Ecto neural progenitor cell (in vitro differentiated cells): ENCODE measurements at regions not wholly inside any gene's neighbourhood (a gene's known extent, or its start where the extent isn't known, plus 50 kb on each side); places are given as distances from the start of the nearest gene placed in this dataset.
"Not testable (repeated sequence)": the region's sequence is repeated elsewhere in the genome, so short reads cannot be mapped to it uniquely, and the experiment has no call there.

ENCODE experiments used
- DNase-seq: peaks from one replicate; pipeline ENCODE4 v3.0.0-alpha.2; 2018; ENCODE audit warnings: low spot score

DNA sequence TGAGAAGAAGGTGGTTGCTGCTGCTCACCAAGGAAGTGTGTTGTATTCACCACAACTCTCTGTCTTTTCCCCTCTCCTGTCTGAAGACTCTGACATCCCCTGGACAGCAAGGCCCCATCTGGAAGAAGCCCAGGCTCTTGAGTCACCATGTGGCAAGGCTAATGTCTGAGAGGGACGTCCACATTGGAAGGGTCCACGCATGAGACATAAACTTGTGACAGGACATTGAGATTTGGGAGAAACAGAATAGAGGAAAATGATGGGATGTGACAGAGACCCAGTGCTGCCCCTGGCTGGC is 176.5 kb downstream of the IRF8 start:
- no peak for DNase-seq

DNA sequence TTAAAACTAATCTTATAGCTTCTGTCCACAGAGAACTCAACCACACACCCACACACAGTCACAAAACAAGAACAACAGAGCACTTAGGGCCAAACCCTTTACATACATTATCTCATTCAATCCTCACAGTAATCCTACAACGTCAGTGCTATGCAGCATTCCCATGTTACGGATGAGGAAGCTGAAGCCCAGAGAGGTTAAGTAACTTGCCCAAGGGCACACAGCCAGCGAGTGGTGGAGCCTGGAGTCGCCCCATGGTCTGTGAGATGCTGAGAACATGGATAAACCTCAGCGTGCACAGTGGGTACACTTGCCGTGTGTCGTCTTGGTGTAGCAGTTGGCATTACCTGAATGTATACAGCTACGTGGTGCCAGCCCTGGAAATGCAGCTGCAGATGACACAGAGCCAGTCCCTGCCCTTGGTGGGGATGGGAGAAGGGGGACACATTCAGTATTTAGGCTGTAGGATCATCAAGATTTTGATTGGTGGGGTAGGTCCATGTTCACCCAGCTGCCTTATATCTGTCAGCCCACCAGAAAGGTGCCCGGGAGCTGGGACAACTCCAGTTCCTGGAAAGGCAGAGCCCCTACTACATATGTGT is 177.0 kb downstream of the IRF8 start:
- no peak for DNase-seq

DNA sequence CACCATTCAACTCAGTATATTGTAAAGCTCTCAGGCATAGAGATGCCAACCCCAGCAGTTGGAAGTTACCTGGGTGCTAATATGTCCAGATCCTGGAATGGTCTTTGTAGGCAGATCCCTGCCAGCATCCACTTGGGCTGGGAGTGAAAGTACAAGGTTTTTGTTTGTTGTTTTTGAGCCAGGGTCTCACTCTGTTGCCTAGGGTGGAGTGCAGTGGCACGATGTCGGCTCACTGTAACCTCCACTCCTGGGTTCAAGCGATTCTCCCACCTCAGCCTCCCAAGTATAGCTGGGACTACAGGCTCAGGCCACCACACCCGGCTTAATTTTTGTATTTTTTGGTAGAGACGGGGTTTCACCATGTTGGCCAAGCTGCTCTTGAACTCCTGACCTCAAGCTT is 177.6 kb downstream of the IRF8 start:
- DNase-seq: no peak

DNA sequence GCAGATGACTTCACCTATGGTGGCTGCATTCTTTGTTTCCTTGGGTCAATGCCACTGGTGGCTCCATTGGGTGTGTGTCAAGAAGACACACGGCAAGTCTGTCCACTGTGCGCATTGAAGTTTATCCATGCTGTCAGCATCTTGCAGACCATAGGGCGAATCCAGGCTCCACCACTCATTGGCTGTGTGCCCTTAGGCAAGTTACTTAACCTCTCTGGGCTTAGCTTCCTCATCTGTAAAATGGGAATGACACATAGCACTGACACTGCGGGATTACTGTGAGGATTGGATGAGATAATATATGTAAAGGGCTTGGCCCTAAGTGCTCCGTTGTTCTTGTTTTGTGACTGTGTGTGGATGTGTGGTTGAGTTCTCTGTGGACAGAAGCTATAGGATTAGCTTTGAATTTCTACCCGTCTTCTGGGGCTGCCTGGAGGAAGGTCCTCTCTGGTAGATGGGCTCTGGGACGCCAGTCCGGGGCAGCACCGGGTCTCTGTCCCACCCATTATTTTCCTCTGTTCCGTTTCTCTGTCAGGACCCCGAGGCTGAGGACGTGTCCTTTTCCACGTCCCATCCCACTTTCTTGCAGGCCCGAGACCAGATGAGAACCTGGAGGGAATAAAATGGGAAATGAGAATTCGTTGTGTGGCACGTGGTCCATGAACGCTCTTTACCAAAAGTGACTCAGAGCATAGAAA is 178.4 kb downstream of the IRF8 start:
- DNase-seq: no peak

DNA sequence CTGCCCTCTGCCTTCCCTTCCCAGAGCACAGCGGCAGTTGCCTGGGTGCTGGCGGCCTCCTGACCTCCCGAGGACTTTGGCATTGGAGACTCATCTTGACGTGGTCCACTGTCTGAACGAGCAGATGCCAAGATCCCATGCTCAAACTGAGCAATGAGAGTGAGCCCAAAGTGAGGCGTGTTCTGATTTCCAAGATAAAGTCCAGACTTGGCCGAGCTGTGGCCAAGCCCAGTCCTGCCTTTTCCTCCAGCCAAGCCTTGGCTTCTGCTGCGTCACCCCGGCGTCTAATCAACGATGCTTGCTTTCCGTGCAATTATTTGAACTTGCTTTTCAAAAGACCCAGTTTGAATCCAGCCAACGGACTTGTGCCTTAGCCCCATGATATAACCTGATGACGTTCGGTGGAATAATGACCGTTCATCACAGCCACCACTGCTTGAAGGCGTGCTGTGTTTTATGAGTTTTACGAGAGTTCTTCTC is 179.2 kb downstream of the IRF8 start:
- no peak for DNase-seq

DNA sequence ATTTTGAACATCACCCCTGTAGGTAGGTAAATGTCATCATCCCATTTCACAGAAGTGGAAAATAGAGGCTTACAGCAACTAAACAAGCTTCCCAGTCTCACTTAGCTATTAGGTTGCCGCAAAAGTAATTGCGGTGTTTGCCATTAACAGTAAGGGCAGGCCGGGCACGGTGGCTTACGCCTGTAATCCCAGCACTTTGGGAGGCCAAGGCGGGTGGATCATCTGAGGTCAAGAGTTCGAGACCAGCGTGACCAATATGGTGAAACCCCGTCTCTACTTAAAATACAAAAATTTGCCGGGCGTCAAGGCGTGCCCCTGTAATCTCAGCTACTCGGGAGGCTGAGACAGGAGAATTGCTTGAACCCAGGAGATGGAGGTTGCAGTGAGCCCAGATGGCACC is 179.7 kb downstream of the IRF8 start:
- DNase-seq: not testable (repeated sequence)

DNA sequence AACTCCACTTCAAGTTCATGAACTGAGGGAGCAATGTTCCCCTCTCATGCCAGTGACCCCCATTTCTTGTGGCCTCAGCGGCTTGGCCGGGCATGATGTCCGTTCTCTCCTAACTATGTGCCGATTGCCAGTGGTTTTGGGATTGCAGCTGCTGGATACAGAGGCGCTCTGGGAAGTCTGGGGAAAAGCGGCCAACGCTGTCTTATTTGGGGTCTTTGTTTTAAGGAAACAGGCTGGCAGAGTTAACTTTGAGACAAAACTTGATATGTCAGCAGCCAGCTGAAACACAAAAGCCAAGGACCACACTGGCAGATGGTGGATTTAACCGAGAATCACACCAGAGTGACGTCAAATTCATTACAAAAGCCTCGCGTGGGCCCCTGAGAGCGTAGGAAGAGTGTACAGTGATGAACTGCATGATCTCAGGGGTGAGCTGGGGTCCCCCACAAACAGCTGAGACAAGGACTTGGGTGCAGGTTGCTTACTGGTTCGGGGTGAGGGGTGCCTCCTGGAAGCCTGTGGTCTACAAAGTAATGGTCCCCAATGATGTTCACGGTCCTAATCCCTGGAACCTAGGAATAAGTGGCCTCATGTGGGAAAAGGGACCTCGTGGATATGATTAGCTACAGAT is 180.4 kb downstream of the IRF8 start:
- DNase-seq: no peak

DNA sequence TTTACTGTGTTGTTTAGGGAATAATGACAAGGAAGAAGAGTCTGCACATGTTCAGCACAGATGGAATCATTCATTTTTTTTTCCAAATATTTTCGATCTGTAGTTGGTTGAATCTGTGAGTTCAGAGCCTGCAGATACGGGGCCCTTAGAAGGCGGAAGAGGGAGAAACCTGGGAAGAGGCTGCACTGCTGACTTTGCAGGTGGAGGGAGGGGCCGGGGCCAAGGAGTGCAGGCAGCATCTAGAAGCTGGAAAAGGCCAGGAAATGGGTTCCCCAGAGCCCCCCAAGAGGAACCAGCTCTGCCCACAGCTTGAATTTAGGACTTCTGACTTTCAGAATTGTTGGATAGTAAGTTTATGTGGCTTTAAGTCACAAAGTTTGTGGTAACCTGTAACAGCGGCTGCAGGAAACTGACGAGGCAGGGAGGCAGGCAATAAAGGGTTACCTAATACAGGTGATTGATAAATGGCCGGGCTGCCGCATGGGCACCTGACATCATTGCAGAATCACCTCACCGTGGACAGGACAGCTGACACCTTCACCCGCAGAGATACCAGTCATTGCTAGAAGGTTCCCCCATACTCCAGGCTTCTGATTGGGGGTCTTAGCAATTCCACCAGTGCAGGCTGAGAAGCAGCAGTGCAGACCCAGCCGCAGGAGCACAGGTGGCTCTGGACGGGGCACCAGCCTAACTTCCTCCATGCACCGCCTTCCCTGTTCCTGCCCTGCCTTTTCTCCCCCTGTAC is 181.3 kb downstream of the IRF8 start:
- DNase-seq: no peak

DNA sequence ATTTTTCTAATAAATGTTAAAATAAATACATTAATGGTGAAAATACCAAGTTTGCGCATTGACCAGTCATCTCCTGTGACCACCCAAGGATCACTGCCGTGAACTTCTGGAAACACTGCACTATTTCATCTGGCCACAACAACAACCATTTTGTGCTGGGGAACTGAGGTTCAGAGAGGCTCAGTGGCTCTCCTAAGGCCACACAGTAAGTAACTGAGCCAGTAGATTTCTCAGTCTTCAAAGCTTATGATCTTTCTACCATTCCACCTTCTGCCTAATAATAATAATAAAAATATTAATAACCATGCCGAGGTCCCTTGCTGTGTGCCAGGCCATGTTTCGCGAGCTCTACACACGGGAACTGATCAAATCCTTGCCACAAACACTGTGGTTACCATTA is 182.0 kb downstream of the IRF8 start:
- no peak for DNase-seq

DNA sequence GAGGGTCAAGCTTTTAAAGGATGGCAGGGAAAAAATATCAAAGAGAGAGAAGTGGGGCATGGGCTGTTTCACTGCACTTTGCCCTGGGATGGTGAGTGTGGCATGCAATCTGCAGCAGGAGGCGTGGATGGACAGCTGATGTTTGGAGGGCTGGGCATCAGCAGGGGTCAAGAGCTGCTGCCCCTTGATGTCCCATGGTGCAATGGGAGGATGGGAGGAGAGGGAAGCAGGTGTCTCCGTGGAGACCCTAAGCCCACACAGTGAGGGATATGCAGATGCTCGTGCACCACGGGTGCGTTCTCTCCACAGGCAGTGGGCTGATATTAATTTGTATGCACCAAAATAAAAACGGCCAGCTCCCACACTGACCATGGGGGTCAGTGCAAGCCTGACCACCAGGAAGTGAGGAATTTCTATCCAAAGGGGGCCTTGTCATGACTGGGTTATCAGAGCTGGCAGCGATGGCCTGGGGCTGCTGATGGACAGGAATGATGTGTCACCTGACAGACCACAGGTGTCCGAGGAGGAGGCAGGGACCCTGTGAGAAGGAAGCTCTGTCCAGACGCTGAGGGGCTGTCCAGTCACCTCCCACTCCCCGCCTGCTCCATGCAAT is 183.6 kb downstream of the IRF8 start:
- DNase-seq: no peak

DNA sequence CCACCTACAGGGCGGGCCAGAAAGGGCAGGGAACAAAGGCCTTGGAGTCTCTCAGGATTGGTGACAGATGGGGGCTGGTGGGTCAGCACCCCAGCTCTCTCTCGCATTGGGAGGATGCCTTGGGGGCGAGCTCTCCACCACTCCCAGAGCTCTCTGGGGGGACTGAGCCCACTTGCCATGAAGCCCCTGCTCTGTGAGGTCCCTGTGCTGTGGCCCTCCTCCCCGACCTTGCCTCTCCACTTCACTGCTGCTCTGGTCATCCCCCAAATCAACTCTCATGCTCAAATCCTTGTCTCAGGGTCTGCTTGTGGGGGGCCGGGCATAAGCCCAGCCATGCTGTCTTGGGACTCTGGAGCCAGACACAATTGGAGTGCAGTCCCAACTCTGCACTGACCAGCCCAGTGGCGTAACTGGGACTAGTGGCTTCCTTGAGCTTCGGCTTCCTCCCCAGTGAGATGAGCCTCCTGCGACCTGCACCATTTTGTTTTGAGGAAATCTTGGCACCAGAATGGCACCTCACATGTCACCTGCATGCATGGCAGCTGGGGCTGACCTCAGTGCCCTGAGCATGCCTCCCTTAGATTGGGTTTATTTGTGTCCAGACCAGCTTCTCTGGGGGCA is 184.5 kb downstream of the IRF8 start:
- no peak for DNase-seq

DNA sequence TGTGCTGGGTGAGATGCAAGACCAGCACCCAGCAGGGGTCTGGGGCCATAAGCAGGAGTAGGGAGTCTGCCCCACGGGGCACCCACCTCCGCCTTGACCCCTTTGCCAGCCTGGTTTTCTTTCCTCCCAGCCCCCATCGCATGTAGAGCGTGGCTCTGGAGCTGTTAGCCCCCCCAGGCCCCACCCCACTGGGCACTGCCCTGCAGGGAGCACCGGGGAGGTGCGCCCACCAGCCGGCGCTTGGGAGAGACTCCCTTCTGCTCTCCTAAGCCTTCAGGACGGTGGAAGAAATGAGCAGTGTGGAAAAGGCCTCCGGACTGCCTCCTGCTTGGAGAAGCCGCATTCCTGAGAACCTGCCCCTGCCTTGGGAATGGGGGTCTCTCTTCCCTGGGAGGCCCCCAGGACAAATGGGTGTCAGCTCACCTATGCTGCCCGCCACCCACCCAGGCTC is 186.2 kb downstream of the IRF8 start:
- no peak for DNase-seq

DNA sequence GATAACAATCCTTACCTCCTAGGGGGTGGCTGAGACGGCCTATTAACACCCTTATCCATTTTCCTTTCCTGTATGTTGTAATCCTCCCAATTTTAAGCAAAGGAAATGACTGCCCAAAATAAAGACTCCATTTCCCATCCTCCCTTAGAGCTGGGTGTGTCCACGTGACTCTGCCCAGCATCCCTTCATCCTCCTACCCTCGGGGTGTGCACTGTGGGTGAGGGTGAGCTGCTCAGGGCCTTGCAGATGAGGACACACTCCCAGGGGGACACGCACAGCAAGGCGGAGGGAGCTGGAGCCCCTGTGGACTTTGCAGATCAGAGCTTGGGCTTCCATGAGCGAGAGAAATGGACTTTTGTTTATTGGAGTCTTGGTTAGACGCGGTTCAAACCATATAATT is 186.8 kb downstream of the IRF8 start:
- DNase-seq: no peak

DNA sequence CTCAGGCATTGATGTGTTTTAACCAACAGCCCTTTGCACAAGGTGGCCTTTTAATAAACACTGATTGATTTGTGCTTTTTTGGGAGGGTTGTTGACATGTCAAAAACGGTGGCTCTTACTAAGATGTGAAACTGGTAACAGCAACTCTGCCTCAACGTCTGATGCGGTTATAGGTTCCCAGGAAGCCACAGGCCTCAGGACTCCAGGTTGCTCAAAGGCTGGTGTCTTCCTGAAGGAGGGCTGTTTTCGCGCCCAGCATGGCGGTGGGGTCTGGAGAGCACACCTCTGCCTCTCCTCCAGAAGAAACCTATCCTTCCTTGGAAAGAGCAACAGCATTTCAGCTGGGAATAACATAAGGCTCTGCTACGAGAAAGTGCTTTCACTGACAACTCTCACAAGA is 187.5 kb downstream of the IRF8 start:
- no peak for DNase-seq

DNA sequence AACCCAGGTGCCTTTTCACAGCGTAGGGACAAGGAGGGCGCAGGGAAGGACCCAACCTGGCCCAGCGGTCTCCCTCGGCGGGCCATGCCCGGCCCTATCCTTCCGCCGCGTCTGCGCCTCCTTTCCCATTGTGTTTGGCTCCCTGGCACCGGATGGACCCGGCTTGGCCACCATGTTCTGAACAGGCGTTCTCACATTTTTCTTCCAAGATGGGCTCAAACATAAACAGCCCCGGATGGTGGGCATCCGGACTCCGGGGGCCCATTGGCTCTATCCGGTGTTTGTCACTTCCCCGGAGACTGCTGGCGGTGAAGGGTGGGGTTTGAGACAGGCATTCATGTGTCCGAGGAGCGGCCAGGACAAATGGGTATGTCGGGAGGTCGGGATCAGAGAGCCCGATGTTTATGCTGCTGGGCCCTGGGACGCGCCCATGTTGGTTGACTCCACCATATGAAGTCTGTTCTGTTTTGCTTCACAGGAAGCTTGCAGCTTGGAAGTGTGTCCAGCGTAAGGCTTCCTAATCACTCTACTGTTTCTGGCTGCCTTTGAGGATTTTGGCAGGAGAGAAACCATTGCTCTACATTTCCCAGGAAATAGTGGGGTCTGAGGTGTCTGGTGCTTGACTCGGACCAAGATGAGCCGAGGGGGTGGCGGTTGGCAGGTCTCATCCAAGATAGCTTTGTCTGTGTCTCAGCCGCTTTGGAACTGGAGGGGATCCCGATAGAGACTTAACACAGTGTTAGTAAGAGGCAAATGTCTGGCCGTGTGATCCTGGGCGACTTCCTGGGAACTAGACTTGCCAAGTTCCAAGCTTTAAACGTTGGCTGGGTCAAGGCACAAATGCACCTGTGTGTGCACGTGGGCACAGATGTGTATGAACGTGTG is 188.3 kb downstream of the IRF8 start:
- no peak for DNase-seq

DNA sequence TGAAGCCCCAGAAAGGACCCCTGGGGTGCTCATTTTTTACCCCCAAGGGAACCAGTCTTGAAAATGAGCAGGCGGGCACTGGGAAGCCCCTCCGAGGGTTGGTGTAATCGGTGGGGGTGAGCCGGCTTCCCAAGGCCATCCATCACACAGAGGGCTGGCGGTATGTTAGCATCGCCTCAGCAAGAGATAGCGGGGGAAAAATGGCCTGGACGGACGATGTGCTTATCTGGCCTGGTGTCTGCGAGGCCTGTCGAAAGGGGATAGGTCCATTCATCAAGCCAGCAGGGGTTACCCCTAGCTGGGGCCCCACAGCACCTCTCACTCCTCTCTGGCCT is 188.9 kb downstream of the IRF8 start:
- DNase-seq: no peak

DNA sequence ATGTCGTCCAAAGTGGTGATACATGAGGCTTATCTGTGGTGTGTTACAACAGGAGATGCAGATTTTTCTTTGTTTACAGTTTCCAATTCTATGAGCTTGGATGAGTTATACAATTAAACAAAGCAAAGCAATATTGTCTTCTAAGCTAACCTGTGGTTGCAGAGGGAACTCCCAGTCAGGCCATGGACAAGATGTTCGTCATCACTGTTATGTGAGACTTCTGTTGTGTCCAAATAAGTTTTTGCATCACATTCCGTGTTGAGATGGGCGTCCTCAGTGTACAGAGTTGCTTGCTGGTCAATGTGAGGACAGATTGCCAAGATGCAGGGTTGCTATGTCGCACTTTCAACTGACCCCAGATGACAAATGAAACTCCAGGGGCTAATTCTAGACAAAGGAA is 189.3 kb downstream of the IRF8 start:
- DNase-seq: no peak

DNA sequence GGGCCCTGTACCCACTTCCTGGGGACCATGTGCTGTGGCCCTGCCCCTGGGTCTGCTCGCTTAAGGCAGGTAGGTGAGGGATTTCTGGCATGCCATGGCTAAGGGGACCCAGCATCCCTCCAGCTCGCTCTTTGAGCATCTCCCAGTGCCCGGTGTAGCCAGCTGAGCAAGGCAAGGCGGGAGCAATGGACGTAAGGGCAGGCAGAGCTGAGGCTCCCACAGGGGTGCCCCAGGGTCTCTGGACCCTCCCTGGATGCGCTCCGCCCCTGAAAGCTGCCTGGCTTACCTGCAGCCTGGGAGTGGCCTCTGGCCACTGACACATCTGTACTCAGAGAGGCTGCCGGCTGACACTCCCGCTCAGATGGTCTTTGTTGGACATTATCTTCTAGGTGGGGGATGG is 189.9 kb downstream of the IRF8 start:
- no peak for DNase-seq

DNA sequence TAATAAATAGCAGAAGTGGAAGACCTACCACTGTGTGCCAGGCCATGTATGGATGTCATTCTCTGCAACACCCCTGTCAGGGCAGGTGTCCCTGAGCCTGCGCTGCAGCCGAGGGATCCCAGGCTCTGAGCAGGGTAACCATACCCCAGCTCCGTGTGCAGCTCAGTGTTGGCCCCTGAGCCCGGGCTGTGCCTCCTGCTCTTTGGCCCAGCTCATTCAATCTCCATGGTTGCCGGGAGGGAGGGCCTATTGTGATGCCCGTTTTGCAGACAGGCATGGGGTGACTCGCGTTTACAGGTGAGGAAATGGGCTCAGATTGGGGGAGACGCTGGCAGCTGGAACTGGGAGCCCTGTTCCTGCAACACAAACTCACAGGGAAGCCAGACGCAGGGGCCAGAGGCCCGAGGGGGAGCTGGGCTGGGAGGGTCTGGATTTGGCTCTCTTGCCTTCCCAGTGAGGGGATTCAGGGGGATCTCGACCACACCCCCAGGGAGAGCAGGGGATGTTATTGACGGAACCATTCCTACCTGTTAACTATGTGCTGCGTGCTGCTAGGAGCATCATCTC is 190.5 kb downstream of the IRF8 start:
- DNase-seq: no peak

DNA sequence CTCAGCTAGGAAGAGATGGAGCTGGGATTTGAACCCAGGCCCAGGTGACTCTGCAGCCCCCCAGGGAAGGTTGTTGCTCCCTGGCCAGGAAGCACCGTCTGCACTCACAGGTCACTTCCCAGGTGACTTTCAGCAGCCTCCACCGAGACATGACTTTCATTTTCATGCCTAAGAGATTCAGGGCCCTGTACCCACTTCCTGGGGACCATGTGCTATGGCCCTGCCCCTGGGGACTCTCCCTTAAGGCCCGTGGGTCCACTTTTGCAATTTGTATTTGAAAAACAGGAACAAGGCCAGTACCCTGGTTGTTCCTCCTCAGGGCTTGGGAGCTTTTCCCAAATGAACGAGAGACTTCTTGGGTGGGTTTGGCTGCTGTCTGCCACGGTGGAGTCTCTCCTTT is 191.0 kb downstream of the IRF8 start:
- DNase-seq: no peak
